Naive B cell (primary cell): ENCODE measurements at regions not wholly inside any gene's neighbourhood (a gene's known extent, or its start where the extent isn't known, plus 50 kb on each side); places are given as distances from the start of the nearest gene placed in this dataset.

Source experiments
- ATAC-seq, 2 donors: fragments of 150-1000 bp; cut with Tn5 transposase; 2 replicates each; pipeline ENCODE4 v1.10.0; 2021; ENCODE audit warnings: low read depth in 2 of 2, mild to moderate bottlenecking in 2 of 2, moderate library complexity in 2 of 2
- DNase-seq: peaks from one replicate; pipeline ENCODE4 v3.0.0; 2022
- H3K27ac Mint-ChIP-seq, 6 donors: one replicate each; pipeline ENCODE4 v1.8.0; 2020 to 2022; ENCODE audit warnings: mild to moderate bottlenecking in 6 of 6, mixed read lengths in 6 of 6, moderate library complexity in 5 of 6, inconsistent platforms in 2 of 6
- H3K27me3 Mint-ChIP-seq, 3 donors: one replicate each; pipeline ENCODE4 v1.8.0; 2021 to 2022; ENCODE audit warnings: mixed read lengths in 3 of 3, mild to moderate bottlenecking in 1 of 3
- H3K36me3 Mint-ChIP-seq, 2 donors: one replicate each; pipeline ENCODE4 v1.8.0; 2020 to 2022; ENCODE audit warnings: mixed read lengths in 2 of 2, inconsistent platforms in 1 of 2, mild to moderate bottlenecking in 1 of 2
- H3K4me1 Mint-ChIP-seq, 3 donors: one replicate each; pipeline ENCODE4 v1.8.0; 2020 to 2022; ENCODE audit warnings: mixed read lengths in 3 of 3, inconsistent platforms in 1 of 3, mild to moderate bottlenecking in 1 of 3, moderate library complexity in 1 of 3
- H3K4me3 Mint-ChIP-seq, 8 donors: one replicate each; pipeline ENCODE4 v1.8.0; 2020 to 2022; ENCODE audit warnings: mild to moderate bottlenecking in 8 of 8, mixed read lengths in 8 of 8, moderate library complexity in 8 of 8, inconsistent platforms in 2 of 8
- H3K9me3 Mint-ChIP-seq, 7 donors: one replicate each; pipeline ENCODE4 v1.8.0; 2020 to 2022; ENCODE audit warnings: mixed read lengths in 7 of 7, mild to moderate bottlenecking in 5 of 7, inconsistent platforms in 2 of 7, moderate library complexity in 1 of 7

DNA sequence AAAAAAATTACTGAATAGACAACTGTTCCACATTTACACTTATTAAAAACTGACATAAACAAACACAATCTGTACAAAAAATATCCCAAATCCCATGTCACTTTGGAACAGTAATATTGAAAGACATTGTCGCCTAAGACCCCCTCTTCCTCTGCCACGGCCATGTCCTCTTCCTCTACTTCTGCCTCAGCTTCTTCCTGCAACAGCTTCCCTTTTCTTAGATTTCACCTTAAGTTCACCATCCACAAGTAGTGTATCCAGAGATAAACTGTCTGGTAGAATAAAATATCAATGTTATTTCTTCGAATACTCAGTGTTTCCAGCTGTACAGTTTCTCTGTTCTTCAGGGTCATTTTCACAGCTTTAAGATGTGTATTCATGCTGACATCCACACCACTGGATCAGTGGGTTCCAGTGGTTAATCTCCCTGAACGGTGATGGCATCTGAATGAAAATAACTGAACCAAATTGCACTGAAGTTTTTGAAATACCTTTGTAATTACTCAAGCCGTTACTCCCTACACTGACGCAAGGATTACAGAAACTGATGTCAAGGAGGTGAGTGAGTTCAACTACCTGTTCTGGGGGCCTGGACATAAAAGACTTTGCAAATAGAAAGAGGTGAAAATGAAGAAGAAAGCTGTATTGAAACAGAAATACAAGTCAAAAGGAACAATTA lies 208.5 kb downstream of the C12orf50 start:
- H3K4me3 Mint-ChIP-seq, result no peak overlapping the region
- peaks cover 0 to 2% (median 0%) of the 10 kb centered on the region in 7 donors for H3K9me3 Mint-ChIP-seq
- no peak for DNase-seq
- H3K36me3 Mint-ChIP-seq, result no peaks in the 10 kb centered on the region
- H3K27ac Mint-ChIP-seq, result no peak overlapping the region
- peaks cover 0 to 5% (median 0%) of the 10 kb centered on the region in 3 donors for H3K27me3 Mint-ChIP-seq
- ATAC-seq, result no peak
- no peaks in the 10 kb centered on the region for H3K4me1 Mint-ChIP-seq

- Mint-ChIP-seq H3K36me3 (no peaks in the 10 kb centered on the region), H3K4me1 (no peaks in the 10 kb centered on the region), H3K9me3 (peaks cover 0 to 2% (median 0%) of the 10 kb centered on the region in 7 donors), H3K27me3 (peaks cover 0 to 5% (median 0%) of the 10 kb centered on the region in 3 donors), H3K27ac (no peak overlapping the region), H3K4me3 (no peak overlapping the region)
- ATAC-seq, result no peak
- DNase-seq, result no peak
Observed at GRCh38 chr12:87818441-87818840, 210.8 kb downstream of the C12orf50 start.

GRCh38 chr12:87815771-87816585 lies 213.2 kb downstream of the C12orf50 start:
- H3K27ac Mint-ChIP-seq, result no peak overlapping the region
- no peak for ATAC-seq
- no peak for DNase-seq
- H3K27me3 Mint-ChIP-seq, result no peaks in the 10 kb centered on the region
- H3K4me3 Mint-ChIP-seq, result no peak overlapping the region
- no peaks in the 10 kb centered on the region for H3K4me1 Mint-ChIP-seq
- H3K36me3 Mint-ChIP-seq, result no peaks in the 10 kb centered on the region
- peaks cover 0 to 2% (median 0%) of the 10 kb centered on the region in 7 donors for H3K9me3 Mint-ChIP-seq

DNA sequence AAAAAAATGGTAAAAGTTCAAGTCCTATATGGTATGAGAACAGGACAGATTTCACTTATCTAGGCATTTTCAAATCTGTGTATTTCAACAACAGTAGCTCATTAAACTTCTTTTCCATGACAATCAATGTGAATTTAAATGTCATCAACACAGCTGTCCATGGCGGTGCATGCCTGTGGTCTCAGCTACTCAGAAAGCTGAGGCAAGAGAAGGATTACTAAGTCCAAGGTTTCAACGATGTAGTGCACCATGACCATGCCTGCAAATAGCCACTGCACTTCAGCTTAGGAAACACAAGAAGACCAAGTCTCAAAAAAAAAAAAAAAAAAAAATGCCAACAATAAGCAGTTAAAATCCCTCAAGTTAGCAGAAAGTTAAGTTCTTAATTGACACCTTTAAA lies 214.6 kb downstream of the C12orf50 start:
- Mint-ChIP-seq H3K27ac (no peak overlapping the region), H3K4me1 (no peaks in the 10 kb centered on the region), H3K9me3 (peaks cover 0 to 2% (median 0%) of the 10 kb centered on the region in 7 donors), H3K4me3 (no peak overlapping the region), H3K36me3 (no peaks in the 10 kb centered on the region), H3K27me3 (no peaks in the 10 kb centered on the region)
- no peak for DNase-seq
- no peak for ATAC-seq

- H3K36me3 Mint-ChIP-seq, result no peaks in the 10 kb centered on the region
- H3K4me1 Mint-ChIP-seq, result no peaks in the 10 kb centered on the region
- no peak overlapping the region for H3K27ac Mint-ChIP-seq
- H3K9me3 Mint-ChIP-seq, result peaks cover 0 to 2% (median 0%) of the 10 kb centered on the region in 7 donors
- DNase-seq, result no peak
- ATAC-seq, result no peak
- no peak overlapping the region for H3K4me3 Mint-ChIP-seq
- no peaks in the 10 kb centered on the region for H3K27me3 Mint-ChIP-seq
Observed at GRCh38 chr12:87813476-87814234, 215.5 kb downstream of the C12orf50 start.

DNA sequence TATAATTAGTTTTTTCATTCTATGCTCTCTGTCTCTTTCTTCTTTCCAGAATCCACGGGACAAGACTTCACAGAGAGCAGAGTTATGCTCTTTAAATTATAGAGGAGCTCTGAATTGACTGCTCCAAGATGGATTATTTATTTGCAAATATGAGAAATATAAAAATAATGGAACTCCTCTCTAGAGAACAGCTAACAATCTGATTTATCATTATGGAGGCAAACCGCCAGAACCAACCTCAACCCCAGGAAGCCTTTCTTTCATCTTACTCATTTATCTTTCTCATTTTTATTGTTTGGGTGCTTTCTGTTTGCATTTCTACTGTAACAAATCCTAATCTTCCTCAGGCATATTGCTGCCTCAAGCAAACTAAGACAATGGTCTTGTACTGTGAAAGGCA lies 216.5 kb downstream of the C12orf50 start:
- H3K4me3 Mint-ChIP-seq, result no peak overlapping the region
- DNase-seq (no peak), ATAC-seq (no peak)
- H3K4me1 Mint-ChIP-seq, result no peaks in the 10 kb centered on the region
- no peaks in the 10 kb centered on the region for H3K36me3 Mint-ChIP-seq
- peaks cover 0 to 2% (median 0%) of the 10 kb centered on the region in 7 donors for H3K9me3 Mint-ChIP-seq
- H3K27ac Mint-ChIP-seq, result no peak overlapping the region
- no peaks in the 10 kb centered on the region for H3K27me3 Mint-ChIP-seq

DNA sequence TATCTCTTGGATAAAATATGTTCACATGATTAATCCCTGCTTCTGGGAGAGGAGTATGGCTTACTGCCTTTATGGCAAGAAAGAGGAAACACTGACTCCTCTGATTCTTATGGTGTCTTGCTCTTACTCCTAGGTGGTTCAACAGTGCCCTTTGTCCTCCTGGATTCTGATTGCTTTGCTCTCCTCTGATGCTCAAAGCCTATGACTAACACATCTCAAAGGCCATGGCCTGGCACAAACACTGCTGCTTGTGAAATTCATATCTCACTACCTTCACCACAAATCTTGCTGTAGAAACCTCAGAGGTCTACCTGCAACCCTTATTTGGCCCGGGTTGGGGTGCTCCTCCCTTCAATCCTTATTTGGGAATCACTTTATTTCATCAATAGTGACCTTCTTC lies 217.2 kb downstream of the C12orf50 start:
- Mint-ChIP-seq H3K27ac (no peak overlapping the region), H3K4me1 (no peaks in the 10 kb centered on the region), H3K36me3 (no peaks in the 10 kb centered on the region), H3K4me3 (no peak overlapping the region), H3K9me3 (peaks cover 0 to 2% (median 0%) of the 10 kb centered on the region in 7 donors), H3K27me3 (no peaks in the 10 kb centered on the region)
- ATAC-seq (no peak), DNase-seq (no peak)

GRCh38 chr12:87809916-87810315 lies 219.3 kb downstream of the C12orf50 start:
- Mint-ChIP-seq H3K9me3 (no peaks in the 10 kb centered on the region), H3K36me3 (no peaks in the 10 kb centered on the region), H3K27me3 (no peaks in the 10 kb centered on the region), H3K4me3 (no peak overlapping the region), H3K27ac (no peak overlapping the region), H3K4me1 (no peaks in the 10 kb centered on the region)
- ATAC-seq, result no peak
- DNase-seq, result no peak

GRCh38 chr12:87807086-87807485 lies 222.1 kb downstream of the C12orf50 start:
- no peak for ATAC-seq

DNA sequence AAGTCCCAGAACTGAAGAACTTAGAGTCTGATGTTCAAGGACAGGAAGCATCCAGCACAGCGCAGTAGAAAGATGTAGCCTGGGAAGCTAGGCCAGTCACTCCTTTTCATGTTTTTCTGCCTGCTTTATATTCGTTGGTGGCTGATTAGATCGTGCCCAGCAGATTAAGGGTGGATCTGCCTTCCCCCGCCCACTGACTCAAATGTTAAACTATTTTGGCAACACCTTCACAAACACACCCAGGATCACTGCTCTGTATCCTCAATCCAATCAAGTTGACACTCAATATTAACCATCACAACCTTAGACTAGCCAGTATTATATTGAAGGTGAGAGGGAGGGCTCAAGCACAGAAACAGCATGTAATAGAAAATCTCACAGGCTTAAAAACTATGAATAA lies 222.9 kb downstream of the C12orf50 start:
- H3K4me1 Mint-ChIP-seq, result no peaks in the 10 kb centered on the region
- DNase-seq (no peak), ATAC-seq (no peak)
- H3K4me3 Mint-ChIP-seq, result no peak overlapping the region
- no peak overlapping the region for H3K27ac Mint-ChIP-seq
- no peaks in the 10 kb centered on the region for H3K36me3 Mint-ChIP-seq
- no peaks in the 10 kb centered on the region for H3K9me3 Mint-ChIP-seq
- H3K27me3 Mint-ChIP-seq, result no peaks in the 10 kb centered on the region

More at GRCh38 chr12:87807086-87807485, 222.1 kb downstream of the C12orf50 start:
- DNase-seq, result no peak
- Mint-ChIP-seq H3K27me3 (no peaks in the 10 kb centered on the region), H3K4me3 (no peak overlapping the region), H3K4me1 (no peaks in the 10 kb centered on the region), H3K36me3 (no peaks in the 10 kb centered on the region), H3K9me3 (no peaks in the 10 kb centered on the region), H3K27ac (no peak overlapping the region)

DNA sequence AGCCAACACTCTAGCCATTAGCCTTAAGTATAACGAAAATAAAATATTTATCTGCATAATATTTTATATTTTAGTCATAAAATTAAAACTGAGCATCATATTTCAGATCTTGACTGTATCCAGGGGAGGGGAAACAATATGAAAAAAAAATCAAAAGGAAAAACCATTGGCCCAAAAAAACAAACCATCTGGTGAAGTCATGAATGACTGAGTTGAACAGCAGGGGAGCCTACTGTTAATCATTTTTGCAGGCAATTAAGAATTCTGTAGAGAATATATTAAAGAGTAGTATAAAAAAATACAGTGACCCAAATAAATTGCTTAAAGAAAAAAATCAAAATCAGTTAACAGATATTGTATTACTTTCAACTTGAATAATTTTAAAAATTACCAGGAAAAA lies 224.8 kb downstream of the C12orf50 start:
- H3K36me3 Mint-ChIP-seq, result no peaks in the 10 kb centered on the region
- peaks cover 0 to 7% (median 0%) of the 10 kb centered on the region in 7 donors for H3K9me3 Mint-ChIP-seq
- H3K27me3 Mint-ChIP-seq, result no peaks in the 10 kb centered on the region
- no peak overlapping the region for H3K4me3 Mint-ChIP-seq
- ATAC-seq (no peak), DNase-seq (no peak)
- H3K4me1 Mint-ChIP-seq, result no peaks in the 10 kb centered on the region
- H3K27ac Mint-ChIP-seq, result no peak overlapping the region

DNA sequence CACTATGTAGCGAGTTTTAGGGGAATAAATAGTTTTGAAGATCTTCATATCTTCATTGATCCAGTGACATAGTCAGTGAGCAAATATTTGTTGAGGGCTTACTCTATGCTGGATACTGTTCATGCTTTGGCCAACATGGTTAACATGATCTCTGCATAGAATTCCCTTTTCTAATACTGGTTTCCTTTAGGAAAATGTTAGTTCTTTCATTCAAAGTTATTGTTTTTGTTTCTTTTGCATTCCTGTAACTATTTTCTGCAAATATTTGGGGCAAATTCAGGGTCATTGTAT lies 226.5 kb downstream of the C12orf50 start:
- H3K27me3 Mint-ChIP-seq, result no peaks in the 10 kb centered on the region
- no peaks in the 10 kb centered on the region for H3K4me1 Mint-ChIP-seq
- H3K4me3 Mint-ChIP-seq, result no peak overlapping the region
- no peak overlapping the region for H3K27ac Mint-ChIP-seq
- peaks cover 0 to 7% (median 0%) of the 10 kb centered on the region in 7 donors for H3K9me3 Mint-ChIP-seq
- no peaks in the 10 kb centered on the region for H3K36me3 Mint-ChIP-seq
- no peak for ATAC-seq
- DNase-seq, result no peak

DNA sequence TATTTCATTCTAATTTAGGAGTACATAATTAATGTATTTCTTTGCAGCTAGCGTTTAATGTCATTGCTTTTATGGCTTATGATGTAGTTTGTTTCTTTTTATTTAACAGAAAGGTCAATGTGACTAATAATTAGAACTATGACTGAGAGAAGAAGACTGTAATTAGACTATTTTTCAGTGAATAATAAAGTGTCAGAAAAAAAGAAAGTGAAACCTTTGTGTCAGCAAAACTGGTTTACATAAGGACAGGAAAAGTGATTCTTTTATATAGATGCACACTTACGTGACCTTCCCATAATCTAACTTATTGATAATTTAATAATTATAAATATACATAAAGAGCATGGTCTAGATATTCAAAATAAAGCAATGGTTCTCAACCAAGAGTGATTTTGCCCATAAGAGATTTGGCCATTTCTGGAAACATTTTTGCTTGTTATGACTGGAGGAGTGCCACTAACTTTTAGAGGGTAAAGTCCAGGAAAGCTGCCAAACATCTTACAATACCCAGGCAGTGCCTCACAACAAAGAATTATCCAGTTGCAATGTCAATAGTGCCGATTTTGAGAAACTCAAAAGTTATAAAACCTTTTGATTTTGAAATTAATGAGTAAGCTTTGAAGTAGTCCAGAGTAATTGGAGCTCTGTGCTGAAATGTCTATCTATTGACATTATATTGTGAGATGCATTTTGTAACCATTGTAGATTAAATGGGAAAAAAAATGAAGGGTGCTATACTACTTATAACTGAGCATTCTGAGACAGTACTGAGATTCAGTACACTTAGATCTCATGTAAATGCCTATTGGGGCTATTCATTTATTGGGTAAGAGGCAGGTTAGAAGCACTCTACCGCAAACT lies 227.1 kb downstream of the C12orf50 start:
- Mint-ChIP-seq H3K27me3 (no peaks in the 10 kb centered on the region), H3K36me3 (no peaks in the 10 kb centered on the region), H3K4me1 (no peaks in the 10 kb centered on the region), H3K27ac (no peak overlapping the region), H3K4me3 (no peak overlapping the region), H3K9me3 (peaks cover 0 to 7% (median 0%) of the 10 kb centered on the region in 7 donors)
- DNase-seq (no peak), ATAC-seq (no peak)
